ENCODE measurements at regions not wholly inside any gene's neighbourhood (a gene's known extent, or its start where the extent isn't known, plus 50 kb on each side); places are given as distances from the start of the nearest gene placed in this dataset.
"Not testable (repeated sequence)": the region's sequence is repeated elsewhere in the genome, so short reads cannot be mapped to it uniquely, and the experiment has no call there.

GRCh38 chr14:101313268-101313667, 248.0 kb upstream of the DIO3 start:
- intact Hi-C loops (cut with micrococcal nuclease): no loop called here

- intact Hi-C loops (cut with micrococcal nuclease): no loop called here
Observed at GRCh38 chr14:101315802-101316296, 245.4 kb upstream of the DIO3 start.

GRCh38 chr14:101318271-101318670, 243.0 kb upstream of the DIO3 start:
- intact Hi-C loops (cut with micrococcal nuclease): no loop called here

GRCh38 chr14:101320396-101320795, 240.9 kb upstream of the DIO3 start:
- intact Hi-C loops (cut with micrococcal nuclease): no loop called here

- intact Hi-C loops (cut with micrococcal nuclease): no loop called here
Observed at GRCh38 chr14:101322223-101322622, 239.1 kb upstream of the DIO3 start.

GRCh38 chr14:101323111-101323510, 238.2 kb upstream of the DIO3 start:
- intact Hi-C loops (cut with micrococcal nuclease): no loop called here

- intact Hi-C loops (cut with micrococcal nuclease): not testable (repeated sequence)
Observed at GRCh38 chr14:101323614-101324235, 237.6 kb upstream of the DIO3 start.

- intact Hi-C loops (cut with micrococcal nuclease): no loop called here
Observed at GRCh38 chr14:101325319-101325718, 236.0 kb upstream of the DIO3 start.

- intact Hi-C loops (cut with micrococcal nuclease): no loop called here
Observed at GRCh38 chr14:101328412-101329028, 232.8 kb upstream of the DIO3 start.

- intact Hi-C loops (cut with micrococcal nuclease): no loop called here
Observed at GRCh38 chr14:101330416-101331140, 230.7 kb upstream of the DIO3 start.

GRCh38 chr14:101331141-101331525, 230.2 kb upstream of the DIO3 start:
- intact Hi-C loops (cut with micrococcal nuclease): no loop called here

- intact Hi-C loops (cut with micrococcal nuclease): no loop called here
Observed at GRCh38 chr14:101331661-101332169, 229.6 kb upstream of the DIO3 start.

- intact Hi-C loops (cut with micrococcal nuclease): no loop called here
Observed at GRCh38 chr14:101332281-101332680, 229.0 kb upstream of the DIO3 start.

- intact Hi-C loops (cut with micrococcal nuclease): no loop called here
Observed at GRCh38 chr14:101333335-101334280, 227.7 kb upstream of the DIO3 start.

- intact Hi-C loops (cut with micrococcal nuclease): no loop called here
Observed at GRCh38 chr14:101334656-101335055, 226.6 kb upstream of the DIO3 start.

- intact Hi-C loops (cut with micrococcal nuclease): no loop called here
Observed at GRCh38 chr14:101335061-101335661, 226.1 kb upstream of the DIO3 start.

- intact Hi-C loops (cut with micrococcal nuclease): no loop called here
Observed at GRCh38 chr14:101336183-101336582, 225.1 kb upstream of the DIO3 start.

GRCh38 chr14:101337053-101337452, 224.2 kb upstream of the DIO3 start:
- intact Hi-C loops (cut with micrococcal nuclease): no loop called here

- intact Hi-C loops (cut with micrococcal nuclease): no loop called here
Observed at GRCh38 chr14:101340556-101340955, 220.7 kb upstream of the DIO3 start.

GRCh38 chr14:101347893-101348777, 213.2 kb upstream of the DIO3 start:
- intact Hi-C loops (cut with micrococcal nuclease): no loop called here

Data from T-helper 1 cell treated with Interleukin-12 subunit alpha and Interleukin-12 subunit beta and Interleukin-4 antibody, amounts not matched to agents 30 ng/mL and 1 ng/mL, for 36 hours (primary cell).